BJ (cell line): ENCODE measurements at regions not wholly inside any gene's neighbourhood (a gene's known extent, or its start where the extent isn't known, plus 50 kb on each side); places are given as distances from the start of the nearest gene placed in this dataset.
A peak's percentile ranks its signal among the peaks of the same experiment; 100 is the strongest.
"Not testable (repeated sequence)": the region's sequence is repeated elsewhere in the genome, so short reads cannot be mapped to it uniquely, and the experiment has no call there.

Experiments used
- CTCF ChIA-PET: fragments of 350-600 bp; formaldehyde crosslinking; extraction: SDS; loops from one replicate; lab custom pipeline; 2021; ENCODE audit warnings: antibody characterized with exemption, inconsistent platforms; lab: Yijun Ruan, JAX
- POLR2A ChIA-PET: fragments of 300-600 bp; sonication (Branson Sonifier 250); formaldehyde crosslinking; extraction: SDS; loops from one replicate; lab custom pipeline; 2021; ENCODE audit warnings: antibody characterized with exemption; lab: Charles Lee
- DNase-seq: peaks from one replicate; pipeline ENCODE4 v3.0.0-alpha.2; 2011; ENCODE audit warnings: low read depth
- H3K27me3 ChIP-seq: 2 replicates; pipeline ENCODE4 v1.6.0; 2011; ENCODE audit warnings: low read length; ENCODE audit not compliant: control insufficient read depth, insufficient read depth
- H3K36me3 ChIP-seq: 2 replicates; pipeline ENCODE4 v1.5.1; 2011; ENCODE audit warnings: low read length; ENCODE audit not compliant: control insufficient read depth, insufficient read depth
- H3K4me3 ChIP-seq: 2 replicates; pipeline ENCODE4 v1.5.1; 2011; ENCODE audit warnings: low read depth, mild to moderate bottlenecking, control low read depth, low read length
- TF ChIP-seq, protein P1 (sequence below): IDR thresholded peaks from 2 replicates; pipeline ENCODE4 v1.5.1; 2011; ENCODE audit warnings: low read depth, mild to moderate bottlenecking, control low read depth, inconsistent platforms, low read length, moderate library complexity; ENCODE audit not compliant: insufficient read depth

DNA sequence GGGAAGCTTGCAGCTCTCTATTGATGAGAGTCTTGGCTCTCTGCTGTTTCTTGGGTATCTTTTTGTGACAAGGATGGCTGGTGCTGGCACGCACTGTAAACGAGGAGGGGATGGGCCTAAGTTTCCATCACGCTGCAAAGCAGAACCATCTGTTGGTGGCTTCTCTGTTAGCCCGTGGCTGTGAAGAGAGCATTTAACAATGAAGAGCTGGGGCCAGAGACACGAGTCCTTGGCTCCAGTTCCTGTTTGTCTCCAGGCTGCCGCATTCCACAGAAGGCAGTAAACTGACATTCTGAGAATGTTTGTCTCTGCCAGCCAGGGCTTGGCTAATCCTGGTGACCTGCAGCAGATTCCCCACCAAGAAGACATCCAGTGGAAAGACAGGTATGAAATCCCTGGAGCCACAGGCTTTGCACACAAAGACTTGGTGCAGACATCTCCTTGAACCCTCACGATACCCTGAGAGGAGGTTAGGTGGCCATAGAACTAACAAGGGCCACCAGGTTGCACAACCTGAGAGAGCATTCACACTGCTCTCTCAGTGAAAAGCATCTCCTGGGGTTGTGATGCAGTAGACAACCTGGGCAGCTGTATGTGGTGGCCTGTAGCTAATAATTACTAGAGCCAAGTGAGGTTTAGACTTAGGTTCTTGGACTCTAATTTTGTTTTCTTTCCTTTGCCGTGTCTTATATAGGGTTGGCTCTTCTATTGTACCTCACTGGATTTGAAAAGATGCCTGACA is 130.9 kb downstream of the ASB7 start:
- TF ChIP-seq, protein P1, sequence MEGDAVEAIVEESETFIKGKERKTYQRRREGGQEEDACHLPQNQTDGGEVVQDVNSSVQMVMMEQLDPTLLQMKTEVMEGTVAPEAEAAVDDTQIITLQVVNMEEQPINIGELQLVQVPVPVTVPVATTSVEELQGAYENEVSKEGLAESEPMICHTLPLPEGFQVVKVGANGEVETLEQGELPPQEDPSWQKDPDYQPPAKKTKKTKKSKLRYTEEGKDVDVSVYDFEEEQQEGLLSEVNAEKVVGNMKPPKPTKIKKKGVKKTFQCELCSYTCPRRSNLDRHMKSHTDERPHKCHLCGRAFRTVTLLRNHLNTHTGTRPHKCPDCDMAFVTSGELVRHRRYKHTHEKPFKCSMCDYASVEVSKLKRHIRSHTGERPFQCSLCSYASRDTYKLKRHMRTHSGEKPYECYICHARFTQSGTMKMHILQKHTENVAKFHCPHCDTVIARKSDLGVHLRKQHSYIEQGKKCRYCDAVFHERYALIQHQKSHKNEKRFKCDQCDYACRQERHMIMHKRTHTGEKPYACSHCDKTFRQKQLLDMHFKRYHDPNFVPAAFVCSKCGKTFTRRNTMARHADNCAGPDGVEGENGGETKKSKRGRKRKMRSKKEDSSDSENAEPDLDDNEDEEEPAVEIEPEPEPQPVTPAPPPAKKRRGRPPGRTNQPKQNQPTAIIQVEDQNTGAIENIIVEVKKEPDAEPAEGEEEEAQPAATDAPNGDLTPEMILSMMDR, result no peak
- Histone ChIP-seq H3K27me3 (no peaks in the 10 kb centered on the region), H3K4me3 (no peak overlapping the region), H3K36me3 (no peaks in the 10 kb centered on the region)
- peak; percentile 84 for DNase-seq
- POLR2A ChIA-PET, result no interaction called here
- CTCF ChIA-PET, result interaction anchor here (0.6 to 2.6 kb wide), 4 partner anchors 26 to 140 kb away, joined by 3 to 10 read pairs (median 4); no protein-coding TSS in a partner anchor

DNA sequence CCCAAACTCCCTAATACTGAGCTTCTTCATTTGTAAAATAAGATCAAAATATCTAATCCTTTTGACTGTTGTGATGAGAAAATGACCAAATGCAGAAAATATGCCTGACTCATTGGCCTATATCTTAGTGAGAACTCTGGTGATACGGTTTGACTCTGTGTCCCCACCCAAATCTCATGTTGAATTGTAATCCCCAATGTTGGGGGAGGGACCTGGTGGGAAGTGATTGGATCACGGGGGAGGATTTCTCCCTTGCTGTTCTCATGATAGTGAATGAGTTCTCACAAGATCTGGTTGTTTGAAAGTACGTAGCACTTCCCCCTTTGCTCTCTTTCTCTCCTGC is 131.4 kb downstream of the ASB7 start:
- POLR2A ChIA-PET, H3K36me3 ChIP-seq, H3K4me3 ChIP-seq, H3K27me3 ChIP-seq: not testable (repeated sequence)
- DNase-seq, result peak; percentile 37
- CTCF ChIA-PET, result interaction anchor here (1.0 to 1.5 kb wide), 2 partner anchors 25 to 139 kb away, joined by 3 to 4 read pairs; no protein-coding TSS in a partner anchor

DNA sequence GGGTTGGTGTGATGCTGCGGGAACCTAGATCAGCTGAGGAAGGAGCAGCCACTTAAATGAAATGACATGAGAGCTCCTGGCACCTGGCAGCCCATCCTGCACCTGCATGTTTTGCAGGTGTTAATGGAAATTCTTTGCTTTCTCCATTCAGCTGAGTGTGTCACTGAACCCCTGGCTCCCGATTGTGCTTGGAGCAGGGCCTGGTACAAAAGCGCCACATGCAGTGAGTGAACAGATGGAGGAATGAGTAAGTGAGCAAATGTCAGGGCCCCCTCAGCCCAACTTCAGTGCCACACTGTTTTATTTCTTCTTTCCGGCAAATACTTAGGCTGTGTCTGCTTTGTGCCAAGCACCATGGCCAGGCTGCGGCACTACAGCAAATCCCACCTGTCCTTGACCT is 132.2 kb downstream of the ASB7 start:
- CTCF ChIA-PET, result interaction anchor here (0.9 kb wide), 1 partner anchor 272 kb away, joined by 3 read pairs; no protein-coding TSS in a partner anchor
- Histone ChIP-seq H3K4me3 (no peak overlapping the region), H3K27me3 (no peaks in the 10 kb centered on the region), H3K36me3 (no peaks in the 10 kb centered on the region)
- POLR2A ChIA-PET, result no interaction called here
- no peak for DNase-seq
- TF ChIP-seq, protein P1, result no peak

DNA sequence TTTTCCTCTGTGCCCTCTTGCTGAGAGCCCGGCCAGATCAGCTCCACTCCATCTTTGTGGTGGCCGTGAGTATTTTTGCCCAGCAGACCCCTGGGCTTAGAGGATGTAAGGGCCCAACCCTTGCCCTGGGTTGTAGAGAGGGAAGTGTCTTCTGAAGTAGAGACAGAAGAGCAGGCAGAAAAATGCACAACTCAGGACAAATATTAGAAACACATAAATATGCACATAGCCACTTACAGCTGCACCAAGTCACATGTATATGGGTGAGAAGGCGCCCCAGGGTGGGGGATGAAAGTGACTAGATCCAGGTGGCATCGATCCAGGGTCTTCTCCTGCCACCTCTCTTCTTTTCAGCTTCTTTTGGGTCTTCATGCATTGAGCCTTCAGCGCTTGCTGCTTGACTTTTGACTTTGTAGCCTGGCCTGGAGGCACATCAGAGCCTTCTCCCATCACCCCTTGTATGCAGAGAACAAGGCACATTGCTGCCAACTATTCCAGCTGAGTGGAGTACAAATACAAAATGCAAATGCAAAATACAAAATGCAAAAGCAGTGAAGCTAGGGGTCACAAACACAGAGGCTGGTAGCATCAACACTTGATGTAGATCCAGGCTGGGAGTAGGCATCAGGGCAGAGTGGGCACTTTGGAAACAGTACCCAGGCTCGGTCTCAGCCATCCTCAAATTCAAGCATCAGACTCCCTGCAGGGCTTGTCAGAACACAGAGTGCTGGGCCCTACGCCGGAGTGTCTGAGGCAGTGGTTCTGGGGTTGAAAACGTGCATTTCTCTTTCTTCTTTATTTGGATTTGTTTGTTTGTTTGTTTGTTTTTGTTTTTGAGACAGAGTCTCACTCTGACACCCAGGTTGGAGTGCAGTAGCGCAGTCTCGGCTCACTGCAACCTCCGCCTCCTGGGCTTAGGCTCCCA is 133.0 kb downstream of the ASB7 start:
- CTCF ChIA-PET, result interaction anchor here (0.9 kb wide), 1 partner anchor 271 kb away, joined by 3 read pairs; no protein-coding TSS in a partner anchor
- no peak for DNase-seq
- no peaks in the 10 kb centered on the region for H3K36me3 ChIP-seq
- H3K27me3 ChIP-seq, result no peaks in the 10 kb centered on the region
- POLR2A ChIA-PET, result no interaction called here
- TF ChIP-seq, protein P1, result no peak
- H3K4me3 ChIP-seq, result no peak overlapping the region

DNA sequence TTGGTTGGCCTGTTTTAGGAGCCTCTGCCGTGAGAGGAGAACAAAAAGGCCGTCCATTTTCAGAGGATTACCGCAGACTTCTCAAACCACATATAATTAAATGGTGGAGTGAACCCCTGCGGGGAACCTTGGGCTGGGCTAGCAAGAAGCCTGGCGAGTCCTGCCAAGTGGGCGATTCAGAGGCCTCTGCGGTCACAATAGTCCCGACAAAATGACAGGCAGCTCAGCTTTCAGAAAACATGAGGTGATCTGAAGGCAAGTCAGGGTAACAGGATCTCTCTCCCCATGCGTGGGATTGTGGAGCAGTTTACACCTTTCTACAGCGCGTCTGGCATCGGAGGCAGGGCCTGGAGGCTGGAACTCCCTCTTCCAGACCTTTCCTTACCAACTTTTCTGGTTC is 134.8 kb downstream of the ASB7 start:
- POLR2A ChIA-PET, result no interaction called here
- CTCF ChIA-PET, result no interaction called here
- no peak for DNase-seq
- Histone ChIP-seq H3K27me3 (no peaks in the 10 kb centered on the region), H3K36me3 (no peaks in the 10 kb centered on the region), H3K4me3 (no peak overlapping the region)
- TF ChIP-seq, protein P1, result no peak
